GM21786 (cell line): ENCODE measurements at regions not wholly inside any gene's neighbourhood (a gene's known extent, or its start where the extent isn't known, plus 50 kb on each side); places are given as distances from the start of the nearest gene placed in this dataset.
"Not testable (repeated sequence)": the region's sequence is repeated elsewhere in the genome, so short reads cannot be mapped to it uniquely, and the experiment has no call there.

ENCODE experiments used
- ATAC-seq: cut with Tn5 transposase; IDR thresholded peaks from one replicate; pipeline ENCODE4 v1.9.1; 2021; ENCODE audit not compliant: unreplicated experiment

DNA sequence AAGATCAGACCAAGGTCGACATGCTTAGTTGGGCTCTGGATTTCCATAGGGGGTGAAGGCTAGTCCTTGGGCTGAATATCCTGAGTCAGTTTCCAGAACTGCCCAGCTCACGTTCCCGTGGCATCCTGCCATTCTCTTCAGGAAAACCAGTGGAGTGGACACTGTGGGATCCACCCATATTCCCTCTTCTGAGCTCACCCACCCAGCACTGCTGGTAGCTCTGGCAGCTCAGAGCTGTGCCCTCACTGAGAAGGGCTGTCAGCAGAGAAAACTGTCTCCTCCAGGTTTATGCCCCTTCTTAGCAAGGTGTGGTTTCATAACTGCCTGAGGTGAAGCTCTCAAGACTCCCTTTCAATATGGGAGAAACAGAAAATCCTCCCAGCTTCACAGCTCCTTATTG, 111.7 kb downstream of the GGTLC2 start:
- no peak for ATAC-seq

GRCh38 chr22:22756551-22757201, 112.3 kb downstream of the GGTLC2 start:
- ATAC-seq: not testable (repeated sequence)

DNA sequence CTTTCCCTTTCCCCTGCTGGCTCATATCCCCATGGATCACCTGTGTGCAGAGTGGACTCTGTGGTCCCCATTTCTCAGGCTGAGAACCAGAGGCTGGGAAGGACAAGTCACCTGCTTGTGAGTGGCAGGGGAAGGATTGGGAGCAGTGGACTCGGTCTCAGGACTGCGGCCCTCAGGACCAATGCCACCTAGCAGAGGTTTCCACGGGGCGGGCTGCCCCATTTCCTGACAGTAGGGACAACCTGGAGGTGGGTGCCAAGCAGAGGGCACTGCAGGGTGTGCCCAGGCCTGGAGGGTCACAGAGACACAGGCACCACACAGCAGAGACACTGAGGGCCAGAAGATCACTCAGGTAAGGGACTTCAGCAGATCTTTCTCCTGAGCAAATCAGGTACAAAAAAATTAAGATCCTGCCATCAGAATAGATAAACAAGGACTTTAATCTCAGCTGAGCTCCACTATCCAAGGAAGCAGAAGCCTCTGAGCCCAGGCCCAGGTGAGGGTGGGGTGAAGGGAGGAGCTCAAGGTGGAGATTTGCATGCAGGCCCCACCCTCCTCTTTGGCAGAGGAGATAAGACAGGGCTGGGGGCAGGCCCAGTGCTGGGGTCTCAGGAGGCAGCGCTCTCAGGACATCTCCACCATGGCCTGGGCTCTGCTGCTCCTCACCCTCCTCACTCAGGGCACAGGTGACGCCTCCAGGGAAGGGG, 113.8 kb downstream of the GGTLC2 start:
- ATAC-seq: not testable (repeated sequence)

GRCh38 chr22:22759371-22759770, 115.0 kb downstream of the GGTLC2 start:
- no peak for ATAC-seq

DNA sequence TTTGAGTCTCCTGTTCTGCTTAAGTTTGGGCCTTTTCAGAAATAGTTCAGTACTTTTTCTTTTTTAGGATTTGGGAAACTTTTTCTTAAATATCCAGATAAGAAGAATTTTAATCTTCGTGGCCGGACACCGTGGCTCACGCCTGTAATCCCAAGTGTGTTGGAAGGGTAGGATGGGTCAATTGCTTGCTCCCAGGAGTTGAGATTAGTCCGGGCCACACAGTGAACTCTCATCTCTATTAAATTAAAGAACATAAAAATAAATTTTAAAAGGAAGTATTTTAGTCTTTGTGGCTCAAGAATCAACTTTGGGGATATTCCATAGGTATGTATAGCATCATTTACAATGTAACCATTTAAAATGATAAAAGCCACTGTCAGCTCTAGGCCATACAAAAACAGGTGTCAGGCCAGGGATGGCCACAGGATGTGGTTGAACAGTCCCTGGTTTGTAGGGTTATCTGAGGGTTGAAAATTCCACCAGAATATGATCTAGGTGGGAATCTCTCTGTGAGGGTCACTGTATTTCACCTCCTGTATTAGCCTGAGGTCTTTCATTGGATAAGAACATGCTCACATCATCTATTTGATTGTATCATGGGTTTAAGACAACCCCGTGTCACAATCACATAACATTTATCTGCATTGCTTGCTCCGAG, 115.6 kb downstream of the GGTLC2 start:
- ATAC-seq: no peak

GRCh38 chr22:22761606-22761962, 117.2 kb downstream of the GGTLC2 start:
- no peak for ATAC-seq

GRCh38 chr22:22761963-22762772, 117.8 kb downstream of the GGTLC2 start:
- no peak for ATAC-seq

- no peak for ATAC-seq
These were observed 119.1 kb downstream of the GGTLC2 start for GRCh38 chr22:22763512-22763911.

- no peak for ATAC-seq
These were observed 119.7 kb downstream of the GGTLC2 start for GRCh38 chr22:22764085-22764484.

- ATAC-seq: no peak
These were observed 119.6 kb upstream of the IGLL5 start for GRCh38 chr22:22767876-22768602.

GRCh38 chr22:22768885-22769284, 118.7 kb upstream of the IGLL5 start:
- ATAC-seq: no peak

- no peak for ATAC-seq
These were observed 118.0 kb upstream of the IGLL5 start for GRCh38 chr22:22769434-22770279.

DNA sequence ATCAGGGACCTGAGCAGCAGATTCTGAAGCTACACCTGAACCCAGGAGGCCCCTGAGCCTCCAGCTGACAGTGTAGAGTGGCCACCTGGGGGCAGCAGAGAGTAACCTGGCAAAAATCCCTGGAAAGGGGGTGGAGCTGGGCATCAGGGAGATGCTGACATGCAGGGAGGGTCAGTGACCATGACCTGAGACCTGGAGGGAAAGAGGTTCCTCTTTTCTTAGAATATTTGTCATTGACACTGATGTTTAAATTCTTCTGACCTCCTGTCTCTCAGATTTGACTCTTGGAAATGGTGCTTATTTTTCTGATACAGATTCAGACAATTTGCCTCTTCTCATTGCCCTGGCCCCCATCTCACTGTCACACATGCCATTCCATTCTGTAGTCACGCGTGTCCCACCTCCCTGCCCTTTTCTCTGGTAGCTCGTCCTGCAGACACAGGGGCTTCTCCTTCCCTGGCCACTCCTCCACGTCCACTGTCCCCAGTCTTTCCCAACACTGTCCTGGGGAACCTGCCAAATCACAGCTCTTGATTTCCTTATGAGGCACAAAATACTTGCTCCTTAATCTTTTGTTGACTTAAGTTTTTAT, 117.2 kb upstream of the IGLL5 start:
- ATAC-seq: no peak

DNA sequence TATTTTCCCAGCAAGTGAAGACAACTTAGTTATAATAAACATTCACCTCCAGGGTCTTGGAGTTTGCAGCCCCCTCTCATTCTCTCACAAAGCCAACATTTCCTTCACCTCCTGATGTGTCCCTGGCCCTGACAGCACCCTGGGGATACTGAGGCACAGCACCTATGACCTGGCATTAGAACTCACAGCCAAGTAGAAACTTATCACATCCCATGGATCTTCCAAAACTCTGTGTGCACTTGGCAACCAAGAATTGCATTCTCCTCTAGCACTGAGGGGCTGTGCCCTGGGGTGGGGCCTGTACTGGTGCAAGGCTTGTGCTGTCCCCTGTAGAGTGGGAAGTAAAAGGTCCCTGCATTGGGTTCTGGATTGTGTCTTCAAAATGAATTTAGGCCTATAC, 116.7 kb upstream of the IGLL5 start:
- ATAC-seq: no peak

GRCh38 chr22:22771696-22772377, 115.8 kb upstream of the IGLL5 start:
- ATAC-seq: no peak

DNA sequence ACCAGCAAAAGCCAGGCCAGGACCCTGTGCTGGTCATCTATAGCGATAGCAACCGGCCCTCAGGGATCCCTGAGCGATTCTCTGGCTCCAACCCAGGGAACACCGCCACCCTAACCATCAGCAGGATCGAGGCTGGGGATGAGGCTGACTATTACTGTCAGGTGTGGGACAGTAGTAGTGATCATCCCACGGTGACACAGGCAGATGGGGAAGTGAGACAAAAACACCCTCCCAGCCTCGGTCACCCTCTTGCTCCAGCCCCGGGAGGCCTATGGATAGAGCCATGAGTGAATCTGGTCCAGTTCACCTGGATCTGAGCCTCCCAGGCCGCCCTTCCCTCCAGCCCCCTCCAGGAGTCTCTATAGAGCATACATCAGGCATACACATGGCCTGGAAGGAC, 115.2 kb upstream of the IGLL5 start:
- ATAC-seq: no peak

DNA sequence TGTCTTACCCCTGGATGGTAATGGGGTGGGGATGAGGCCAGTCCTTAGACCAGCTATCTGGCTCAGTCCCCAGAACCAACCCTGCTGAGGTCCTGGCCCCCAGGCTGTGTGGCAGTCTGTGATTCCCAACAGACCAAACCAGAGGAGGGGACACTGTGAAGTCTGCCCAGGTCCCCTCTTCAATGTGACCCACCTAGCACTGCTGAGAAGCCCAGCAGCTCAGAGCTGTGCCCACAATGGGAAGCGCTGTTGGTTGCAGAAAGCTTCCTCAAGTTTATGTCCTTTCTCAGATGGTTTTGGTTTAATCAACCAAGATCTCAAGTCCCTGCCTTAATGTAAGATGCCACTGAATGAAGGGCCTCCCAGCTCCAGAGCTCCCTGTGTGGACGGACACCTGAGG, 114.7 kb upstream of the IGLL5 start:
- no peak for ATAC-seq

GRCh38 chr22:22773427-22773826, 114.2 kb upstream of the IGLL5 start:
- no peak for ATAC-seq

- no peak for ATAC-seq
These were observed 113.5 kb upstream of the IGLL5 start for GRCh38 chr22:22773979-22774604.
